K562 (cell line): ENCODE measurements at regions not wholly inside any gene's neighbourhood (a gene's known extent, or its start where the extent isn't known, plus 50 kb on each side); places are given as distances from the start of the nearest gene placed in this dataset.

Experiments
- ATAC-seq: fragments of 200-7000 bp; cut with Tn5 transposase; 3 replicates; pipeline ENCODE4 v1.9.1; 2020; ENCODE audit warnings: moderate library complexity
- BruUV-seq: library from RNA; stranded (reverse); fragments of 400-500 nt; replicated peaks from 2 replicates; lab custom pipeline; 2021; lab: Mats Ljungman, UMichigan
- CTCF ChIA-PET: fragments of 300-600 bp; formaldehyde crosslinking; extraction: SDS; loops from one replicate; lab custom pipeline; 2021; ENCODE audit warnings: low intra/inter-chr PET ratio; lab: Yijun Ruan, JAX
- POLR2A ChIA-PET: fragments of 300-600, 350-650 bp; sonication (Branson Sonifier 250); formaldehyde crosslinking; extraction: SDS; loops from one replicate; lab custom pipeline; 2021; ENCODE audit warnings: antibody characterized with exemption, inconsistent platforms; lab: Yijun Ruan, JAX
- DNase-seq, 4 experiments: peaks; one replicate each; pipeline versions ENCODE4 v3.0.0 to v3.0.0-alpha.2; 2011 to 2018; ENCODE audit warnings: low spot score in 3 of 4, mixed read lengths in 3 of 4; ENCODE audit errors: extremely low read depth in 1 of 4
- FAIRE-seq: peaks from 2 replicates; lab custom pipeline; 2011; peaks lifted over from hg19 to GRCh38; lab: Jason Lieb, UNC
- H2AFZ ChIP-seq: 2 replicates; pipeline ENCODE4 v1.6.0; 2011; ENCODE audit warnings: low read depth, low read length, control low read depth, inconsistent platforms
- H3K27ac ChIP-seq: fragments of 200-600 bp; 3 replicates; pipeline ENCODE4 v1.8.0; 2011; ENCODE audit warnings: low read depth, mild to moderate bottlenecking, control low read depth, inconsistent platforms, low read length, moderate library complexity, mixed read lengths; ENCODE audit errors: extremely low read depth
- H3K27me3 ChIP-seq, 2 experiments: fragments of 300-600 bp in 1 of 2; 2 replicates in 1 of 2; 3 replicates in 1 of 2; pipeline versions ENCODE4 v1.6.0 to v1.8.0; 2011; ENCODE audit warnings: inconsistent platforms in 2 of 2, low read length in 2 of 2, mild to moderate bottlenecking in 1 of 2, mixed read lengths in 1 of 2, moderate library complexity in 1 of 2; ENCODE audit not compliant: control insufficient read depth in 2 of 2, insufficient read depth in 2 of 2
- H3K36me3 ChIP-seq: fragments of 300-600 bp; 3 replicates; pipeline ENCODE4 v1.8.0; 2011; ENCODE audit warnings: mild to moderate bottlenecking, low read length, inconsistent platforms; ENCODE audit not compliant: control insufficient read depth, insufficient read depth
- H3K4me1 ChIP-seq, 2 experiments: fragments of 200-600 bp in 1 of 2; replicated peaks in 1 of 2; 2 replicates in 1 of 2; 3 replicates in 1 of 2; pipeline versions ENCODE4 v1.5.1 to v1.8.0; 2011; ENCODE audit warnings: inconsistent platforms in 2 of 2, low read length in 2 of 2, mild to moderate bottlenecking in 1 of 2, mixed read lengths in 1 of 2, moderate library complexity in 1 of 2; ENCODE audit not compliant: control insufficient read depth in 2 of 2, insufficient read depth in 2 of 2
- H3K4me2 ChIP-seq: 2 replicates; pipeline ENCODE4 v1.6.1; 2011; ENCODE audit warnings: low read length, control low read depth, inconsistent platforms, mixed read lengths; ENCODE audit not compliant: insufficient read depth
- H3K4me3 ChIP-seq: fragments of 200-600 bp; sonication (generic), shearing (Covaris generic); 2 replicates; pipeline ENCODE4 v1.5.1; 2016; ENCODE audit warnings: control low read depth, inconsistent platforms
- H3K79me2 ChIP-seq: fragments of 200-600 bp; 3 replicates; pipeline ENCODE4 v1.8.0; 2011; ENCODE audit warnings: low read length, inconsistent platforms; ENCODE audit not compliant: control insufficient read depth, insufficient read depth
- H3K9ac ChIP-seq, 2 experiments: 2 replicates each; pipeline versions ENCODE4 v1.6.0 to v1.6.1; 2011; ENCODE audit warnings: low read depth in 2 of 2, low read length in 2 of 2, control low read depth in 1 of 2, inconsistent platforms in 1 of 2, mild to moderate bottlenecking in 1 of 2, mixed read lengths in 1 of 2; ENCODE audit not compliant: insufficient read depth in 1 of 2
- H3K9me1 ChIP-seq: one replicate; pipeline ENCODE4 v1.6.0; 2011; ENCODE audit warnings: inconsistent platforms, mild to moderate bottlenecking, low read length, moderate library complexity; ENCODE audit not compliant: control insufficient read depth, insufficient read depth
- H3K9me3 ChIP-seq: replicated peaks from 2 replicates; pipeline ENCODE4 v1.5.1; 2011; ENCODE audit warnings: low read depth, low read length, inconsistent platforms; ENCODE audit not compliant: control insufficient read depth, insufficient read depth
- H4K20me1 ChIP-seq: replicated peaks from 2 replicates; pipeline ENCODE4 v1.6.1; 2011; ENCODE audit warnings: low read length, inconsistent platforms, mixed read lengths; ENCODE audit not compliant: control insufficient read depth, insufficient read depth
- NR1H2 ChIP-seq: sonication (generic); formaldehyde crosslinking; IDR thresholded peaks from 2 replicates; pipeline ENCODE4 v1.4.0; 2020; ENCODE audit warnings: mild to moderate bottlenecking, missing genetic modification reagents
- RBM25 ChIP-seq: fragments of 200-400 bp; formaldehyde crosslinking; IDR thresholded peaks from 2 replicates; pipeline ENCODE4 v1.6.1; 2018; ENCODE audit warnings: low read length, low read depth, moderate library complexity; ENCODE audit not compliant: severe bottlenecking
- TEAD4 ChIP-seq, 2 experiments: sonication (generic) in 1 of 2; formaldehyde crosslinking in 1 of 2; IDR thresholded peaks; 2 replicates each; pipeline versions ENCODE4 v1.6.1 to v1.8.0; 2012 to 2022; ENCODE audit warnings: borderline replicate concordance in 1 of 2, inconsistent platforms in 1 of 2, low read length in 1 of 2, mild to moderate bottlenecking in 1 of 2, missing genetic modification reagents in 1 of 2
- WGBS: fragments of 100-300 bp; shearing (Covaris generic); methylation state at CpG from one replicate; pipeline ENCODE4 v1.1.6; 2016; ENCODE audit warnings: low coverage, mixed read lengths; ENCODE audit not compliant: insufficient coverage; ENCODE audit errors: missing lambda C conversion rate; 5-methylcytosine and 5-hydroxymethylcytosine counted together
- in situ Hi-C: fragments of 300-500 bp; cut with MboI; formaldehyde crosslinking; loops from 4 replicates; pipeline ENCODE4 v1.15.0; 2018; ENCODE audit warnings: inconsistent platforms, mixed read lengths
- intact Hi-C: fragments of 100-400 bp; cut with micrococcal nuclease; formaldehyde crosslinking; loops from 2 replicates; pipeline ENCODE4 v1.14.2; 2022
- TF ChIP-seq, protein P1 (sequence below): IDR thresholded peaks from 2 replicates; pipeline ENCODE4 v1.6.1; 2014; ENCODE audit warnings: antibody characterized with exemption
- TF ChIP-seq, protein P2 (sequence below): IDR thresholded peaks from 2 replicates; pipeline ENCODE4 v1.6.1; 2011; ENCODE audit warnings: borderline replicate concordance, low read depth, mild to moderate bottlenecking, moderate library complexity, low read length; ENCODE audit not compliant: insufficient read depth, poor library complexity, severe bottlenecking

DNA sequence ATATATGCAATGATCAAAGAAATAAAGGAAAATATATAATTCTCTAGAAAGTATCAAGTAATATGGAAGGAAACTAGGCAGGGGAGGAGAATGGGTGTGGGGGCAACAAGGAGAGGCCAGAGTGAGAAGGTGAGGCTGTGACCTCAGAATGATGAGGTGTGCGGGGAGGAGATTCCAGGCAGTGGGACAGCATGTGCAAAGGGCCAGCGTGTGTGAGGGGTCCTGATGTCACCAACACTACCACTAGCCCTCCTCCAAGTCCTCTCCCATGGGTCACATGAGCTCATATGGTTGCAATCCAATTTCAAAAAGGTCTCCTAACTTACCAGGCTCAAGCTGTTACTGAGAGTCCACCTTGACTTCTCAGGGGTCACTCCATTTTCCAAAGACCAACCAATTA, 463.9 kb downstream of the MN1 start:
- Histone ChIP-seq H2AFZ (no peak overlapping the region), H3K27ac (no peak overlapping the region), H3K9me3 (no peaks in the 10 kb centered on the region), H3K4me3 (no peak overlapping the region), H3K4me2 (no peak overlapping the region), H3K27me3 (no peaks in the 10 kb centered on the region), H3K4me1 (no peaks in the 10 kb centered on the region), H3K36me3 (no peaks in the 10 kb centered on the region), H3K9ac (no peak overlapping the region), H3K9me1 (no peaks in the 10 kb centered on the region), H3K79me2 (no peaks in the 10 kb centered on the region), H4K20me1 (no peaks in the 10 kb centered on the region)
- ChIA-PET CTCF (no interaction called here), POLR2A (no interaction called here)
- TF ChIP-seq, protein P1, sequence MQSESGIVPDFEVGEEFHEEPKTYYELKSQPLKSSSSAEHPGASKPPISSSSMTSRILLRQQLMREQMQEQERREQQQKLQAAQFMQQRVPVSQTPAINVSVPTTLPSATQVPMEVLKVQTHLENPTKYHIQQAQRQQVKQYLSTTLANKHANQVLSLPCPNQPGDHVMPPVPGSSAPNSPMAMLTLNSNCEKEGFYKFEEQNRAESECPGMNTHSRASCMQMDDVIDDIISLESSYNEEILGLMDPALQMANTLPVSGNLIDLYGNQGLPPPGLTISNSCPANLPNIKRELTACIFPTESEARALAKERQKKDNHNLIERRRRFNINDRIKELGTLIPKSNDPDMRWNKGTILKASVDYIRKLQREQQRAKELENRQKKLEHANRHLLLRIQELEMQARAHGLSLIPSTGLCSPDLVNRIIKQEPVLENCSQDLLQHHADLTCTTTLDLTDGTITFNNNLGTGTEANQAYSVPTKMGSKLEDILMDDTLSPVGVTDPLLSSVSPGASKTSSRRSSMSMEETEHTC, result no peak
- TF ChIP-seq NR1H2 (CRISPR knock-in tag) (no peak), TEAD4 (IDR thresholded peaks at IDR 0.05; ENCODE audit: low read length) (no peak), TEAD4 (CRISPR knock-in tag; IDR thresholded peaks at IDR 0.05; ENCODE audit: borderline replicate concordance) (no peak)
- no peak for ATAC-seq
- intact Hi-C loops, result no loop called here
- FAIRE-seq, result no peak
- no peak for DNase-seq
- in situ Hi-C loops, result no loop called here
- BruUV-seq, result no TSS peak
- WGBS, result 0% methylated on average over 1 of the region's 2 CpGs

- no peak for FAIRE-seq
- Histone ChIP-seq H3K36me3 (no peaks in the 10 kb centered on the region), H3K79me2 (no peaks in the 10 kb centered on the region), H3K27ac (no peak overlapping the region), H3K4me3 (no peak overlapping the region), H3K4me1 (no peaks in the 10 kb centered on the region), H3K4me2 (no peak overlapping the region), H3K9me1 (no peaks in the 10 kb centered on the region), H3K9ac (no peak overlapping the region), H2AFZ (no peak overlapping the region), H4K20me1 (no peaks in the 10 kb centered on the region), H3K9me3 (no peaks in the 10 kb centered on the region), H3K27me3 (no peaks in the 10 kb centered on the region)
- BruUV-seq, result no TSS peak
- ATAC-seq, result no peak
- intact Hi-C loops, result no loop called here
- CTCF ChIA-PET, result no interaction called here
- no peak for DNase-seq
- in situ Hi-C loops, result no loop called here
- 0% methylated on average over 2 of the region's 2 CpGs for WGBS
- TF ChIP-seq, protein P2, sequence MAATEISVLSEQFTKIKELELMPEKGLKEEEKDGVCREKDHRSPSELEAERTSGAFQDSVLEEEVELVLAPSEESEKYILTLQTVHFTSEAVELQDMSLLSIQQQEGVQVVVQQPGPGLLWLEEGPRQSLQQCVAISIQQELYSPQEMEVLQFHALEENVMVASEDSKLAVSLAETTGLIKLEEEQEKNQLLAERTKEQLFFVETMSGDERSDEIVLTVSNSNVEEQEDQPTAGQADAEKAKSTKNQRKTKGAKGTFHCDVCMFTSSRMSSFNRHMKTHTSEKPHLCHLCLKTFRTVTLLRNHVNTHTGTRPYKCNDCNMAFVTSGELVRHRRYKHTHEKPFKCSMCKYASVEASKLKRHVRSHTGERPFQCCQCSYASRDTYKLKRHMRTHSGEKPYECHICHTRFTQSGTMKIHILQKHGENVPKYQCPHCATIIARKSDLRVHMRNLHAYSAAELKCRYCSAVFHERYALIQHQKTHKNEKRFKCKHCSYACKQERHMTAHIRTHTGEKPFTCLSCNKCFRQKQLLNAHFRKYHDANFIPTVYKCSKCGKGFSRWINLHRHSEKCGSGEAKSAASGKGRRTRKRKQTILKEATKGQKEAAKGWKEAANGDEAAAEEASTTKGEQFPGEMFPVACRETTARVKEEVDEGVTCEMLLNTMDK, result no peak
- peak; percentile 70 for TF ChIP-seq RBM25
- POLR2A ChIA-PET, result no interaction called here
Measured at GRCh38 chr22:27340047-27340446, 461.5 kb downstream of the MN1 start.
